ENCODE measurements at regions not wholly inside any gene's neighbourhood (a gene's known extent, or its start where the extent isn't known, plus 50 kb on each side); places are given as distances from the start of the nearest gene placed in this dataset.
"Not testable (repeated sequence)": the region's sequence is repeated elsewhere in the genome, so short reads cannot be mapped to it uniquely, and the experiment has no call there.

DNA sequence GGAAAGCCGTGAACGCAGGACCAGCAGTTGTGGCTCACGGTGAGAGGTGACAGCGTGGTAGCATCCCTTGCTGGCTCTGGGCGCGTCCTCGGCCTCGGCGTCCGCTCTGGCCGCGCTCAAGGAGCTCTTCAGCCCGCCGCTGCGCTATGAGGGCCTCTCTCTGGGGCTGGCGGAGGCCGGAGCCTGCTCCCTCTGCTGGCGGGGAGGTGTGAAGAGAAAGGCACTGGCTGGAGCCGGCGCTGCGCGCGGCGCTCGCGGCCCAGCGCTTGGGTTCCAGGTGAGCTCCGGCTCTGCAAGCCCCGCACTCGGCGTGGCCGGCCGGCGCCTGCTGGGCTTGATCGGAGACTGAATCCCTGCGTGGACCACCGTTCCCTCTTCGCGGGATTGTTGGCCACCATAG lies 705.6 kb downstream of the SEMA5A start (continued):
- no peak for TF ChIP-seq RFX5 (IDR thresholded peaks at IDR 0.05; ENCODE audit: borderline replicate concordance, low read depth, low read length)
- TF ChIP-seq SAP30 (IDR thresholded peaks at IDR 0.05; ENCODE audit: insufficient read depth, insufficient replicate concordance, low read length) = no peak
- TF ChIP-seq ATF3 (IDR thresholded peaks at IDR 0.05; ENCODE audit: insufficient read depth, low read depth, low read length) = no peak
- TF ChIP-seq SUZ12 (IDR thresholded peaks at IDR 0.05; ENCODE audit: low read length) = no peak
- peak; percentile 59; the same call in 1 of the 2 replicates for TF ChIP-seq TBP (IDR thresholded peaks at IDR 0.05; ENCODE audit: low read depth, low read length)
- TF ChIP-seq, protein P1, sequence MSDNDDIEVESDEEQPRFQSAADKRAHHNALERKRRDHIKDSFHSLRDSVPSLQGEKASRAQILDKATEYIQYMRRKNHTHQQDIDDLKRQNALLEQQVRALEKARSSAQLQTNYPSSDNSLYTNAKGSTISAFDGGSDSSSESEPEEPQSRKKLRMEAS (IDR thresholded peaks at IDR 0.05) = peak; percentile 41; the same call in 1 of the 2 replicates

GRCh38 chr5:8840746-8841145 lies 705.1 kb downstream of the SEMA5A start:
- H2AK5ac ChIP-seq (ENCODE audit: low read depth, low read length); H3K4ac ChIP-seq (replicated peaks; ENCODE audit: insufficient read length, low read depth, low read length); FAIRE-seq; H4K5ac ChIP-seq (ENCODE audit: insufficient read length, low read depth, low read length); H3K79me2 ChIP-seq (ENCODE audit: control insufficient read depth in 1 of 2, insufficient read depth in 2 of 2, low read length in 2 of 2); H4K20me1 ChIP-seq (replicated peaks in 1 of 2; ENCODE audit: control insufficient read depth in 1 of 2, insufficient read depth in 2 of 2, low read length in 2 of 2); H3K23me2 ChIP-seq (ENCODE audit: low read depth, low read length); H3K18ac ChIP-seq (ENCODE audit: extremely low read depth, low read length); H3K4me2 ChIP-seq (ENCODE audit: insufficient read depth in 1 of 2, low read depth in 2 of 2, low read length in 2 of 2); H2BK15ac ChIP-seq (ENCODE audit: low read length); H3K79me1 ChIP-seq (ENCODE audit: low read depth, low read length); H3K36me3 ChIP-seq (ENCODE audit: control insufficient read depth in 2 of 4, insufficient read depth in 4 of 4, low read length in 3 of 4); H3K27ac ChIP-seq (ENCODE audit: low read depth, low read length); H3K56ac ChIP-seq (replicated peaks; ENCODE audit: insufficient read length, low read depth, low read length); H2BK12ac ChIP-seq (ENCODE audit: low read depth, low read length); H3K4me1 ChIP-seq (replicated peaks in 1 of 4; ENCODE audit: control insufficient read depth in 3 of 4, insufficient read depth in 4 of 4, low read length in 3 of 4); H2AFZ ChIP-seq (ENCODE audit: low read length); H3K23ac ChIP-seq (ENCODE audit: insufficient read length); H2BK5ac ChIP-seq (ENCODE audit: low read depth, low read length); H3K4me3 ChIP-seq (ENCODE audit: extremely low read depth in 1 of 4, insufficient read depth in 2 of 4, low read depth in 3 of 4, low read length in 4 of 4); H3K9ac ChIP-seq (replicated peaks in 1 of 4; ENCODE audit: extremely low read depth in 1 of 4, low read depth in 3 of 4, low read length in 3 of 4); H4K91ac ChIP-seq (replicated peaks; ENCODE audit: insufficient read length, low read length); H2BK120ac ChIP-seq (replicated peaks; ENCODE audit: low read depth, low read length); DNase-seq (ENCODE audit: low read depth in 1 of 2, low spot score in 2 of 2); H4K8ac ChIP-seq (ENCODE audit: extremely low read depth, insufficient read depth, low read length); H2BK20ac ChIP-seq (ENCODE audit: low read length); H3K14ac ChIP-seq (ENCODE audit: insufficient read length); H3K27me3 ChIP-seq (replicated peaks in 1 of 4; ENCODE audit: control insufficient read depth in 3 of 4, extremely low read depth in 1 of 4, insufficient read depth in 3 of 4, low read length in 3 of 4): not testable (repeated sequence)
- ChIA-PET CTCF (ENCODE audit: partially characterized antibody) (interaction anchor here (0.6 to 5.5 kb wide), 14 partner anchors 10 to 1718 kb away, joined by 3 to 32 read pairs (median 5); no protein-coding TSS in a partner anchor), POLR2A (ENCODE audit: partially characterized antibody) (interaction anchor here (1.2 kb wide), 1 partner anchor 14 kb away, joined by 3 read pairs; no protein-coding TSS in a partner anchor)
- WGBS, 2 experiments (ENCODE audit: extremely low coverage in 1 of 2, insufficient coverage in 1 of 2, insufficient read length in 1 of 2, insufficient replicate concordance in 2 of 2, low coverage in 1 of 2, low lambda C conversion rate in 2 of 2, missing lambda C conversion rate in 1 of 2) = 94% methylated on average over 8 of the region's 8 CpGs; no CpG with 5 or more reads in 1 of the 2 experiments
- peaks cover 0 to 11% of the 10 kb centered on the region in 2 experiments; a peak in 1 of 4 replicates for H3K9me3 ChIP-seq (ENCODE audit: insufficient read depth in 2 of 2, low read depth in 1 of 2, low read length in 1 of 2)

Measured in H1 (cell line).